ENCODE measurements at regions not wholly inside any gene's neighbourhood (a gene's known extent, or its start where the extent isn't known, plus 50 kb on each side); places are given as distances from the start of the nearest gene placed in this dataset.

- no peaks in the 10 kb centered on the region for H3K36me3 Mint-ChIP-seq (ENCODE audit: low read depth)
- no peaks in the 10 kb centered on the region for H3K27me3 Mint-ChIP-seq
- peaks cover 1% of the 10 kb centered on the region for H3K9me3 Mint-ChIP-seq
- H3K4me1 Mint-ChIP-seq (ENCODE audit: low read depth), result no peaks in the 10 kb centered on the region
- intact Hi-C loops (cut with micrococcal nuclease), result no loop called here
- no peak for TF ChIP-seq CTCF (IDR thresholded peaks at IDR 0.05)
- H3K4me3 Mint-ChIP-seq, result no peak overlapping the region
- CTCF ChIA-PET, result interaction anchor here (1.8 kb wide), 2 partner anchors 13 to 107 kb away, joined by 4 to 6 read pairs; no protein-coding TSS in a partner anchor
- H3K27ac Mint-ChIP-seq, result no peak overlapping the region
- ATAC-seq (no peak), DNase-seq (no peak)
- POLR2A ChIA-PET, result interaction anchor here (0.7 kb wide), 1 partner anchor 355 kb away, joined by 4 read pairs; no protein-coding TSS in a partner anchor
These were observed 57.5 kb upstream of the TOX2 start for GRCh38 chr20:43857127-43857526.

GRCh38 chr20:43855803-43856202, 58.8 kb upstream of the TOX2 start:
- intact Hi-C loops (cut with micrococcal nuclease), result no loop called here
- Mint-ChIP-seq H3K9me3 (peaks cover 1% of the 10 kb centered on the region), H3K36me3 (ENCODE audit: low read depth) (no peaks in the 10 kb centered on the region), H3K27ac (no peak overlapping the region), H3K27me3 (no peaks in the 10 kb centered on the region), H3K4me1 (ENCODE audit: low read depth) (no peaks in the 10 kb centered on the region), H3K4me3 (no peak overlapping the region)
- TF ChIP-seq CTCF (IDR thresholded peaks at IDR 0.05), result no peak
- ATAC-seq (no peak), DNase-seq (no peak)
- ChIA-PET CTCF (interaction anchor here (1.0 to 1.8 kb wide), 3 partner anchors 12 to 224 kb away, joined by 4 to 6 read pairs (median 6); no protein-coding TSS in a partner anchor), POLR2A (no interaction called here)

- H3K4me1 Mint-ChIP-seq (ENCODE audit: low read depth), result no peaks in the 10 kb centered on the region
- no peak for ATAC-seq
These were observed 60.7 kb upstream of the TOX2 start for GRCh38 chr20:43853918-43854317.

GRCh38 chr20:43853174-43853803, 61.4 kb upstream of the TOX2 start:
- ChIA-PET POLR2A (no interaction called here), CTCF (no interaction called here)
- Mint-ChIP-seq H3K36me3 (ENCODE audit: low read depth) (no peaks in the 10 kb centered on the region), H3K4me1 (ENCODE audit: low read depth) (no peaks in the 10 kb centered on the region), H3K27ac (no peak overlapping the region), H3K9me3 (peaks cover 1% of the 10 kb centered on the region), H3K27me3 (no peaks in the 10 kb centered on the region), H3K4me3 (no peak overlapping the region)
- TF ChIP-seq CTCF (IDR thresholded peaks at IDR 0.05), result no peak
- DNase-seq, result no peak
- intact Hi-C loops (cut with micrococcal nuclease), result no loop called here
- ATAC-seq, result no peak

More at GRCh38 chr20:43853918-43854317, 60.7 kb upstream of the TOX2 start:
- H3K36me3 Mint-ChIP-seq (ENCODE audit: low read depth), result no peaks in the 10 kb centered on the region
- no peaks in the 10 kb centered on the region for H3K27me3 Mint-ChIP-seq
- POLR2A ChIA-PET, result no interaction called here
- CTCF ChIA-PET, result interaction anchor here (1.3 kb wide), 1 partner anchor 104 kb away, joined by 3 read pairs; no protein-coding TSS in a partner anchor
- no peak overlapping the region for H3K4me3 Mint-ChIP-seq
- TF ChIP-seq CTCF (IDR thresholded peaks at IDR 0.05), result no peak
- DNase-seq, result no peak
- H3K9me3 Mint-ChIP-seq, result peaks cover 1% of the 10 kb centered on the region
- intact Hi-C loops (cut with micrococcal nuclease), result no loop called here
- no peak overlapping the region for H3K27ac Mint-ChIP-seq

- Mint-ChIP-seq H3K27ac (no peak overlapping the region), H3K4me3 (no peak overlapping the region), H3K27me3 (peaks cover 2% of the 10 kb centered on the region), H3K4me1 (ENCODE audit: low read depth) (peaks cover 15% of the 10 kb centered on the region), H3K36me3 (ENCODE audit: low read depth) (no peaks in the 10 kb centered on the region), H3K9me3 (no peaks in the 10 kb centered on the region)
- intact Hi-C loops (cut with micrococcal nuclease), result loop anchor here (10.0 kb wide), 1 partner anchor 235 kb away; no protein-coding TSS in a partner anchor
- POLR2A ChIA-PET, result no interaction called here
- DNase-seq (no peak), ATAC-seq (no peak)
- no peak for TF ChIP-seq CTCF (IDR thresholded peaks at IDR 0.05)
- CTCF ChIA-PET, result no interaction called here
These were observed 65.0 kb upstream of the TOX2 start for GRCh38 chr20:43849496-43850186.

Data from activated CD8-positive, alpha-beta T cell treated with anti-CD3 and anti-CD28 coated beads for 36 hours (primary cell).